HG03280 (cell line): ENCODE measurements at regions not wholly inside any gene's neighbourhood (a gene's known extent, or its start where the extent isn't known, plus 50 kb on each side); places are given as distances from the start of the nearest gene placed in this dataset.

Source experiments
- ATAC-seq: cut with Tn5 transposase; IDR thresholded peaks from one replicate; pipeline ENCODE4 v1.9.1; 2021; ENCODE audit warnings: mild to moderate bottlenecking, moderate library complexity; ENCODE audit not compliant: unreplicated experiment

- no peak for ATAC-seq
These were observed 1860.0 kb upstream of the WWC1 start for GRCh38 chr5:166431456-166431855.

- ATAC-seq = no peak
These were observed 1857.8 kb upstream of the WWC1 start for GRCh38 chr5:166433679-166434078.

- no peak for ATAC-seq
These were observed 1854.6 kb upstream of the WWC1 start for GRCh38 chr5:166436872-166437271.

DNA sequence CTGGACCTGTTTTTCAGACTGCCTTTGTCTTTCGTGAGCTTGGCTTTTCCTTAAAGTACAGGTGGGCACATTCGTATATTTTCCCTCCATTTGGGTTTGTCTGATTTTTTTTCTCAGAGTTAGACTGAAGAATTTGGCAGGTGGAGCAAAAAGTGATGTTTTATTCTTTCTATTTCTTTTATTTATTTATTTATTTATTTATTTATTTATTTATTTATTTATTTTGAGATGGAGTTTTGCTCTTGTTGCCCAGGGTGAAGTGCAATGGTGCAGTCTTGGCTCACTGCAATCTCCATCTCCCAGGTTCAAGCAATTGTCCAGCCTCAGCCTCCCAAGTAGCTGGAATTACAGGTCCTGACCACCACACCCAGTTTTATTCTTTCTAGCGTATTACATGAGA, 1805.1 kb upstream of the WWC1 start:
- ATAC-seq = no peak

DNA sequence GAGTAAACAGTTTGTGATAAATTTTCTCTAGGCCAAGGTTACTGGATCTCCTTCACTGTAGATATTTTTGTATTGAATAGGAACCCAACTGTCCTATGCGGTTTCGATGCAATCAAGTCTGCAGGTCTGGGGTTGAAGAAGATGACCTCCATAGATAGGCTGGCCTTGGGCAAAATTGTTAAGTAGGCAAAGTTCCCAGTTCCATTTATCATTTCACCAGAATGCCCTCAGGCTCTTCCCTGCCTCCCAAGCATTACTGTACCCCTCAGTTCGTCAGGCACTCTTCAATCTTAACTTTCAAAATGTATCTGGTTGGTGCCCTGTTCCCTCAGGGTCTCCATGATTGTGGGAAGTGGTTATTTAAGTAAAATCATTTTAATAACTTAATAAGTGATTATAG, 1802.9 kb upstream of the WWC1 start:
- ATAC-seq = no peak

- no peak for ATAC-seq
These were observed 1798.4 kb upstream of the WWC1 start for GRCh38 chr5:166493040-166493439.

GRCh38 chr5:166493612-166494011, 1797.8 kb upstream of the WWC1 start:
- no peak for ATAC-seq

DNA sequence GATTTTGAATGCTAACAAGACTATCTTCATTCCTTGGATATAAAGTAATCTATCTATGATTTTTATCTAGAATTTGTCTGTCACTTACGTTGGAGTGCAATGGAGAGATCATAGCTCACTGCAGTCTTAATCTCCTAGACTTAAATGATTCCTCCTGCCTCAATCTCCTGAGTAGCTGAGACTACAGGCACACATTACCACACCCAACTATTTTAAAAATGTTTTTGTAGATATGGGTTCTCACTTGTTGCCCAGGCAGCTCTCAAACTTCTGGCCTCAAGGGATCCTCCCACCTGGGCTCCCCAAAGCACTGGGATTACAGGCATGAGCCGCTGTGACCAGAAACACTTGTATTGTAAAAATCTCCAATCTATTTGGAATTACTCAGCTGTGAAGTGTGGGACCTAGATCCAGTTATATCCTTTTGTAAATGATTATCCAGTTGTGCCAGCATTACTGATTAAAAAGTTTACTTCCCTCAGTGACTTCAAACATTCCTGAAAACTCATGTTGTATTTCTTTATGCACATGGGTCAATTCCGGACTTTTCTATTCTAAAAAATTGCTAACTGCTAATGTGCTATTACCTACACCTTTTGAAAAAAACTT, 1793.8 kb upstream of the WWC1 start:
- ATAC-seq = no peak

DNA sequence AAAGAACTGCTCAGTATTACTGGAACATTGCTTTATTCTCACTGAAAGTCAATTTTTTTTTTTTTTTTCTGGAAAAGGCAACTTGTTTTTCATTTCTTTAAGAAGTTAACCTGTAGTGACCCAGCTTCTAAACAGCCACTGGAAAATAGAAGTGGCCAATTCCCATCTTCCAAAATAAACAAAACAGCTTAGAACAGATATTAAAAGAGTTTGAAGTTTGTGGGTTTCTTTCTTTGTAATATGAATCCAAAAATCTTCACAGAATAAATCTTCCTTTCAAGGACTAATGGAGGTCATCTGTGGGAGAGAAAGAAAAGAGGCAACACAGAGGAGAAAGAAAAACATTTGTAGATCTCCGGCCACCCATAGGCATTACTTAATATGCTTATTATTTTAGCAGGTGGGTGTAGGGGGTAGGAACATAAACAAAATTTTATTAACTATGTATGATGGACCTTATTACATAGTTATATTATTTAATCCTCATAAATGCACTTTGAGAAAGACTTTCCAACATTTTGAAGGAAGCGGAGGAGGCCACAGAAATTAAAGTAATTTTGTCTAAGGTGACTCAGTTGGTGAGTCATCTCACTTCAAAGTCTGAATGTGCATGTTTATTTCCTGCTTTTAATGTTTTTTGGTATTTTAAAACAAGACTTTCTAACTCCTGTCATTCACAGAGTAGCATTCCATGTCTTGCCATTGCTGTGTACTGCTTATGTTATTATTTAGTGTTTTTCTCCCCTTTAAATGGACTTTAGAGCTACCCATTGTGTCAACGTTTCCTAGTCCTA, 1791.8 kb upstream of the WWC1 start:
- no peak for ATAC-seq

DNA sequence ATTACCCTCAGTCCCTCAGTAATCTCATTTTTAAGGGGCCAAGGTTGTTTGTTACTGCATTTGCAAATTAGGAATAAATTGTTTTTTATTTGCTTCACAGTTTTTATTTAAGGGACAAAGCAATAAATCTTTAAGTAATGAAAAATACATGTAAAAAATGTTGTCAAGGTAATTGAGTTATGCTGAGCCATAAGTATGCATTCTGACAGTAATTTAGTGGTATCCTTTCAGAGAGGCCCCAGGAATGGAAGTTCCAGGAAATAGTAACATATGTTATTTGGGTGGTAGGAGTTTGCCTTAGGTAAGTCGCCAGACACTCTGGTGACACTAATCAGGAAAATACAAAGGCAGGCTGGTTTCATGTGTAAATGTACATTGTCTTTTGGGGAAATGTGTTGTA, 1787.9 kb upstream of the WWC1 start:
- no peak for ATAC-seq

DNA sequence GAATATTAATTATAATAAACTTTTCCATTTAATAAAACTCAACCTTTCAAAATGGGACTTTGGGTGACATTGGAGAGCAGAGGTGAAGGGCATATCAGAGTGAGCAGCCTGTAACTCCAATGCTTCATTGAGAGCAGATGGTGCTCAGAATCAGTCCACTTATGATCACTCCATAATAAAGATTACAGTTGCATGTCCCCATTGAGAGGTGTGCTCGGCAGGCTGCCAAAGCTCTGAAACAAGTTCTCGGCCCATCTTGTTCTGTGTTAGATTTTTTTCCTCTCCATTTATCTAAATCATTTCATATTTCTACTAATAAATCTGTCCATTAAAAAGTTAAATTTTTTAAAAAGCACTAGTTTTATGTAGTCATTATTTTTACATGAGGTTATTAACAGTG, 1786.4 kb upstream of the WWC1 start:
- no peak for ATAC-seq

DNA sequence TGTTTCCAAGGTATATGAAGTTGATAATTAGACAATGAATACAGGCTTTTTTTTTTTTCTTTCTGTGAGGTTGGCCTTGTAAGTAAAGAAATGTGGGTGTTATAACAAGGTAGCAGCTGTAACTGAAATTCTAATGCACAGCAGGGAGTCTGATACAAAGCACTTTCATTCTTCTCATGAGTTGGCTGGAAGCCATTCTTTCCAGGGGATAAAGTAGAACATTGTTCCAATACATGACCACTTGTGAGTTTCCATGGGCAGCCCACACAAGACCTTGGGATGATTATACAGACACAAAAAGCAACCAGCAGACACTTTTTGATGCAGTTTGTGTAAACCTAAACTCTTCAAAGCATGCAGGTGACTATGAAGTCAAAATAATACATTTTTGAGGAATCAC, 1785.9 kb upstream of the WWC1 start:
- ATAC-seq = no peak

DNA sequence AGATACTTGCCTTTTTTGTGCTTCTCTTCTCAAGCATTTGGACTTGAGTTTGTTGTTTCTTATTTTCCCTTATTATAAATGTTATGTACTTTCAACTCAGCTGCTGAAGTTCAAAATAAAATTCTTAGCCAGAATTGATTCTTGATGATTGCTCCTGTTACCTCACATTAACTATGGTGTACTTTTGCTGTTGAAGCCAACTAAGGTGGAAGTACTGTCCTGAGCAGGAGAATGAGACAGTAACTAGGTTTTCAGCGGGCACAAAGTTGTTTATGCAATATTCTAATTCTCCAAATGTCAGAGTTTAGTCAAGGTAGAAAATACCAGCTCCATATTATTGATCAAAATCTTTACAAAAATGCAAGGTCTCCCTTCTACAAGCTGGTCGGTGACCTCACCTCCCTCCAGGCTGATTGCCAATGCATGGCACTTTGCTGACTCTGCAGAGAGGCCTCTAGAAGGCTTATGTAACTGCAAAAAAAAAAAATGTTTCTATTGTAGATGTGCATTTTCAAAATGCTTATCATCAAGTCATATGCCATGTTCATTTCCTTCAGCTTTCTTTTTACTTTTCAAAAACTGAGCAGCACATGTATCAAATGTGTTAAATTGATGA, 1783.5 kb upstream of the WWC1 start:
- no peak for ATAC-seq

- no peak for ATAC-seq
These were observed 1782.4 kb upstream of the WWC1 start for GRCh38 chr5:166509085-166509484.

DNA sequence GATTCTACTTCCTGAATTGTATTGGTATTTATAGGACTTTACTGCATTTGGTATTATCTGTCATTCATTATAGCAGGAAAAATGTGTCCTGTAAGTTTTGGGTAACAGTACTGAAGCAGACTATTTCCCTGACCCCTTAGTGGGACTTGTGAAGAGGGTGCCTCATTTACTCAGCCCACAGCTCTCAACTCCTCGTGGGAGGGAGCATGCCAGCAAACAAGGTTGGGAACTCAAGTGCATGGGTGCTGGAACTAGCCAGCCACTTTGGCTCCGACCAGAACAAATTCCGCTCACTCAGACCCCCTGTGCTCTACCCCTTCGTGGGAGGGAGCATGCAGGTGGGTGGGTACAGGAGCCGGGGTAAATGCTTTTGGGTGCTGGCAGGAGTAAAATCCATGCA, 1773.5 kb upstream of the WWC1 start:
- no peak for ATAC-seq

GRCh38 chr5:166523206-166523605, 1768.2 kb upstream of the WWC1 start:
- no peak for ATAC-seq

DNA sequence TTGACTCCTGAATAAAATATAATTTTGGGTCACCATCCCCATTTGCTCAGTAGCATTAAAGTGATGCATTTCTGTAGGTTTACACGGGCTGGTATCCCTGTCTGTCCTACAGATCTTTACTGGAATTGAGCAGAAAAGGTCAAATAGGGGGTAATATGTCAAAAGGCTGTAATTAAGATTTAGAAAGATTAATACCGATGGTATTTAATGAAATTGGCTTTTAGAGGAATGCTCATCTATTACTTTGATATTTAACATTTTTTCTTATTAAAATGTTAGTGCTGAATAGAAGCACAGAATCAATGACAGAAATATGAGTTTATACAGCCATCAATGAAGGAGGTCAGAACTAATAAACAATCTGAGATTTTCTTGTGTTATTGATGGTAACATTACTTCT, 1762.2 kb upstream of the WWC1 start:
- no peak for ATAC-seq

- ATAC-seq = no peak
These were observed 1758.8 kb upstream of the WWC1 start for GRCh38 chr5:166532456-166533220.

- no peak for ATAC-seq
These were observed 1755.8 kb upstream of the WWC1 start for GRCh38 chr5:166535641-166536040.

GRCh38 chr5:166540156-166540555, 1751.3 kb upstream of the WWC1 start:
- no peak for ATAC-seq

DNA sequence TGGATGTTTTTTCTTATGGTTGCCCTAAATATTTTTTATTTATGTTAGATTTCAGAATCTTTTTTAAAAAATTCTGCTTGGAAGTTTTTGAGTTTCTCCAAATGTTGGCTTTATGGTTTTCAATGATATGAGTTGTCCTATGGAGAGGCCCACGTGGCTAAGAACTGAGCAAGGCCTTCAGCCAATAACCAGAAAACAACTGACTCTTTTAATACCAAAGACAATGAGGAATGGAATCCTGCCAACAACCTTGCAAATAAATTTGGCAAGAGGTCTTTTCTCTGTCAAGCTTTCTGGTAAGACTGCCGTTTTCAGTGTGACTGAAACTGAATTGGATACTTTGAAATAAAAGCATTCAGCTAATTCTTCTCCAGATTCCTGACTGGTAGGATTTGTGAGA, 1740.1 kb upstream of the WWC1 start:
- ATAC-seq = no peak

- ATAC-seq = no peak
These were observed 1737.7 kb upstream of the WWC1 start for GRCh38 chr5:166553778-166554177.
